ENCODE measurements at regions not wholly inside any gene's neighbourhood (a gene's known extent, or its start where the extent isn't known, plus 50 kb on each side); places are given as distances from the start of the nearest gene placed in this dataset.
"Not testable (repeated sequence)": the region's sequence is repeated elsewhere in the genome, so short reads cannot be mapped to it uniquely, and the experiment has no call there.

DNA sequence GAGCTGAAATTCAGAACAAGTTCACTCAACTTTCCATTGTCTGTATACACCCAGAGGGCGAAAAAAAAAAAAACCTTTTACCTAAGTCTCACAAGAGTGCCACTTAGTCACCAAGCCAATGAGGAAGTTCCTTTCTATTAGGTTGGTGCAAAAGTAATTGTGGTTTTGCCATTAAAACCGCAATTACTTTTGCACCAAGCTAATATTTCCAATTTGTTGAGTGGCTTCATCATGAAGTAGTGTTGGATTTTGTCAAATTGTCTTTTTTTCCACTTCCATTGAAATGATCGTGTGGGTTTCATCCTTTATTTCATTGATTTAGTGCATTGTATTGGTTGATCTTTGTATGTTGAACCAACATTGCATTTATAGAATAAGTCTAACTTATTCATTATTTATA lies 253.9 kb downstream of the ZIC4 start:
- no peak for DNase-seq

DNA sequence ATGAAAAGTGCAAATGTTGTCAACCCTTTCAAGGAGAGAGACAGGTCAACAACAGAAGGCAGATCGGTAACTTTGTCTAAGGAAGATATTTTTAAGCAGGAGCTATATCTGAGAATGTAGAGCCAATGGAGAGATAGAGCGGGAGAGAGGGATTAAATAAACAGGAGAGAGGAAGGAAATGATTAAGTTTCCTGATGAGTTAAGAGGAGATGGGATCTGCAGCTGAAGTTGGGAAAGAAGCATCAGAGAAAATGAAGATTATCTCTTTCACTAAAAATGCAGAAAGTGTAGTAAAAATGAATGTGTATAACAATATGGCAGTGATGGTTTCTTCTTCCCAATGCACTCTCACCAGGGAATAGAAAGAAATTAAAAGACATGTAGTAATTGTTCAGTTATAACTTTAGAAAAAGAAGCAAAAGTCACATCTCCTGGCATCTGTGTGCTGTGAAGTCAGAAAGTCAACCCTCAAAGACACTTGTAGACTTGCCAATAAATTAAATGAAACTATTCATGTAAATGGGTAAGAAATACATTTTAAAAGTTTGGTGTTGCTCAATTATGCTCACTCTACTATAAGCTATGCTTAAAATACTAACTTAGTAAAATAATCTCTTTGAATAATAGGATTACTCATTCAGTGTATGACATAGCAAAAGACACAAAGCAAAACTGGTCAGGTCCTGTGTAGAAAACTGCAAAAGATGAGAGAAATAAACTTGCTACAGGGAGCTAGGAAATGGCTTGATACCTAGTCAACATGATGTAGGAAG lies 264.6 kb downstream of the ZIC4 start:
- DNase-seq: no peak

DNA sequence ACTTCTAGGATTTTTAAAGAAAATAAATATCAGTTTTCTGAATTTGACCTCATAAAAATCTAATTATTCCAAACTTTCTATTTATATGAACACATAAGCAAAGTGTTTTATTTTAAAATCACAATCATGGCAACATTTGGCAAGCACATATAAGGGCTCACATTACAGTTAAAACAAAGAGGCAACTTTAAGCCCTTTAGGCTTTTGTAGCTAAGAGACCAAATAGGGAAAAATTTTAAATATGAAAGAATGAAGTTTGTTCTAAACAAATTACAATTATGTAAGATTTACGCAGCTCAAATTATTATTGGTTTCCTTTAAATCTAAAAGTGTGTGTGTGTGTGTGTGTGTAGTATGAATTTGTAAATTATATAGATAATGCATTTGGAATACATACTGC lies 267.0 kb downstream of the ZIC4 start:
- no peak for DNase-seq

DNA sequence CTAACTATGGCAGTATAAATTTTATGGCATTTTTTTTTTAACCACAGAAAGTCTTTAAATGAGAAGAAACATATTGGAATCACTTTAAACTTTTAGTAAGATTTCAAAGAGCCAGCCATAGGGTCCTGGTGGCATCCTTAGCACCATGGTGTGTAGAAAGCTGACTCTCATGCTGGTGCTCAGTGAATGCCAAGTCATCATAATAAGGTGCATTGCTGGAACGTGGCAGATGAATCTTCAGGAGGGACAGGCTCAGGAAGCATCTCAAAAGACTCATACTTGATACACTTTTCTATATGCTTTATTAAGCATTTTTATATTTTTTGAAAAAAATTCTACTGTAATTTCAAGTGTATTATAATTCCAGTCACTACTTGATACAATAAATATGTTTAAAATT lies 274.2 kb downstream of the ZIC4 start:
- DNase-seq: no peak

DNA sequence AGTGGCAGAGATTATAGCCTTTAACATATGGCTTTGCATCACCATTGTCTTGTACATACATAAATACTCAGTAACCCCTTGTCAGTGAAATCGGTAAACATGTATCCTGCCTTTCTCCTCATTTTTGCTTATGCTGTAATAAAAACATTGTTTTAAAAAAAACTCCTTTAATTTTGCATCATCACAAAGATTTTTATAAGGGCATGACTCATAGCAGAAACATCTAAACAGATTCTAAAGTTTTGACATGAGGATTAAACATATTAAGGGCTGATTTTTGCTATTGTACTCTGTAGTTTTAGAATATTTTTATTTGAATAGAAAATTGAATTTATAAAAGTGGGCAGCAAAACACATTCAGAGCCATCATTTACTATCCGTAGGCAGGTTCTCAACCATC lies 275.9 kb downstream of the ZIC4 start:
- DNase-seq: no peak

DNA sequence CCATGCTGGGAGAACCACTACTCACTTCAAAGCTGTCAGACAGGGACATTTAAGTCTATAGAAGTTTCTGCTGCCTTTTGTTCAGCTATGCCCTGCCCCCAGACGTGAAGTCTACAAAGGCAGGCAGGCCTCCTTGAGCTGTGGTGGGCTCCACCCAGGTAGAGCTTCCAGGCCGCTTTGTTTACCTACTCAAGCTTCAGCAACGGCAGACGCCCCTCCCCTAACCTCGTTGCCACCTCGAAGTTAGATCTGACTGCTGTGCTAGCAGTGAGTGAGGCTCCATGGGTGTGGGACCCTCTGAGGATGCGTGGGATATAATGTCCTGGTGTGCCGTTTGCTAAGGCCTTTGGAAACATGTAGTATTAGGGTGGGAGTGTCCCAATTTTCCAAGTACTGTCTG lies 276.7 kb downstream of the ZIC4 start:
- DNase-seq: no peak

DNA sequence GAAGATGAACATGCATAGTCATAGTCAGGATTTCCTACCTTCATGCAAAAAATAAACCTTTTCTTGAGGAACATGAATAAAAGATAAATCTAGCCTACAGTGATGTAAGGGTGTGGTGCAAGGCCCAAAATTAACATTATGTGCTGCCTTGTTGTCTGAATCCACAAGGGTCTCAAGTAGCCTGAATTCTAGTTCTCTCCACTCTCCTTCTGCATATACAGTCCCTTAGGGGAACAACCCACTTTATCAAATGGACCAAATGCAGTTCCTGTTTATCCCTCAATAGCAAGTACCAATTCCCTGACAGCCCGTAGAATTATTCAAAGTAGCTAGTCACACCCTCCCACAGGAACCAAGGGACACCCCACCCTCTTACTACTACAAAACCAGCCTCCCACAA lies 284.0 kb downstream of the ZIC4 start:
- DNase-seq: no peak

DNA sequence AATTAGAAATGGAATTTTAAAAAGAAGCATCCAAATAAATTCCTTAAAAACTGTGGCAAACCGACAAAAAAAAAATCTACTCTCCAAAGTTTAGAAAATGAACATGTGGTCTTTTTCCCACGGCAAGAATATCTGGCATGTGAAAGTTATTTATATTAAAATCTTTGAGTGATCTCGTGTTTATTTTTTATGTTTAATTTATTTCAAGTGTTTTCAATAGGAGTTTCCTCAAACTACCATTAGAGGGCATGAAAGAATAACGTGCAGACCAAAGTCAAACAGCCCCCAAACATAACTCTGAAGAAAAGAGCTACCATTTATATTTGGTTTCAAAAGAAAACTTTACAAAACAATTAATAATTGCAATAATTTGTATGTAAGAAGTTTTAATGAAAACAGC lies 286.4 kb downstream of the ZIC4 start:
- no peak for DNase-seq

DNA sequence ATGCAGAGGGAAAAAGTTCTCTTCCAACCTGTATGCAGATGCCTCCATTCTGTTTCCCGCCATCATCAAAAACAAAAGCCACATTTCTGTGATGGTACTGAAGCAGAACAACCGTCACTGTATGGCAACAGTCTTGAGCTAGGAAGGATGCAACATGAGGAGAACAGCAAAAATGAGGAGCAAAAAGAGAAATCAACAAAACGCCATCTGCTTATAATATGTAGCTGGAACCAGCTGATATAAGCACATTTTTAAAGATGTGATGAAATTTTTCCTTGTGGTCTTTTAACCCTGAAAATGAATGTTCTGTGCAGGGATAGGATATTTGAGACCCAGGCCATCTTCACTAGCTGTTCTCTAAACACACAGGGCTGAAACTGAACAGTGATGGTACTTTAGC lies 287.0 kb downstream of the ZIC4 start:
- DNase-seq: no peak

DNA sequence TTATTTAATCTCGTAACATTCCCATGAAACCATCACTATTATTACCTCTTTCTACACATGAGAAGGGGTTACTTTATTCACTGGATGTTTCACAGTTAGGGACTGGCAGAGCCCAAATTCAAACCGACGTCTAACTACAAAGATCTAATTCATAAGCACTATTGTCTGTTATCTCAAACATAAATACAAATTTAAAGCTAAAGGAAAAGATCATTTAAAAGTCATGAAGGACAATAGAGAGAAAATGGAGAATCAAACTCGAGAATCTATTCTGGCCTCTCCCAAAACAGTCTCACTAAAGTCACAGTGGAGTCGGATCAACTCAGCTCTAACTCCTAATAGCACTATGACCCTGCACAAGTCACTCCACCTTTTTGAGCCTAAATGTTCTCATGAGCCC lies 287.7 kb downstream of the ZIC4 start:
- no peak for DNase-seq

DNA sequence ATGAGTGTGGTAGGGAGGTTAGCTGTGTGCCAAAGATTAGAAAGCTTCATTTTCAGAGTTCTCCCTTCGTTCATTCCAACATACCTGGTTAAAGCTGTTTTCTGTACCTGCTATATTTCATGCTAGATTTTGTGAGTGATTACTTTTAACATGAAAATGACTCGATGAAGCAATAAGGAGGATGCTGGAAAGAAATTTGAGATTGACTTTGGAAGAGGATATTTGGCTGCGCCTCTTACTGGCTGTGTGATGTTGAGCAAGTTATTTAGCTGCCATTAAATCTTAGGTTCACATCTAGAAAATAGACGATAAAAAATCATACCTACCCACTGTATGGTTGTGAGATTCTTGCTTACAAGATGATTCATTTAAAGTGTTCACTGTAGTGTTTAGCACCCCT lies 288.7 kb downstream of the ZIC4 start:
- DNase-seq: no peak

DNA sequence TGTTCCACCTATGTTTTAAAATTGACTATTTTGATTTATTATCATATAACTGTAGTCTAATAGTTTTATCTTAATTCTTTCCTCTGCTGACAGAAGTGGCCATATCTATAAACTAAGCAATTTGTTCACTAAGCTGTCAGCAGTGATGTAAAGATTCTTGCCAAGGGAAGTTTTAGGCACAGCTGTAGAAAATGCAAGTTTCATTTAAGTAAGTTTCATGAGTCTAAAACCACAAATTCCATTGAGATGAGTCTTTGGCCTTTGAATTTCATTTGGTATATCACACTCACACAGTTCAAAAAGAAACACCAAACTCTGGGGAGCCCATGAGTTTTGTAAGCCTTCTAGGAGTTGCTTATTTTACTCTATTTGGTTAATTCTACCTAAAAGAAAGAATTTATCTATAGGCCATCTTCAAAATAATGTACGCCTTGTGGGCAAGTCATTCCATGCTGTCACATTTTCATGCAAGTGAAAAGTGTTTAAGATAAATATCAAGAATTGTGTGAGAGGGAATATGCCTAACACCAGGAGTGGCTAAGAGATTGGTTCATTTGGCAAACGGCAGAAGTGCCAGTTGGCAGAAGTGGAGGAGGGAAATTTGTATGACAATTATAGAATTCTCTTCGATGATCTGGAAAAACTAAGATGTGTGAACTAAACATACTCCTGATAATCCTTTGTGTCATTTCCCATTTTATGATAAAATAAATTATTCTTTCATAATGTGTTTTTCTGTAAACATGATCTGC lies 292.9 kb downstream of the ZIC4 start:
- no peak for DNase-seq

DNA sequence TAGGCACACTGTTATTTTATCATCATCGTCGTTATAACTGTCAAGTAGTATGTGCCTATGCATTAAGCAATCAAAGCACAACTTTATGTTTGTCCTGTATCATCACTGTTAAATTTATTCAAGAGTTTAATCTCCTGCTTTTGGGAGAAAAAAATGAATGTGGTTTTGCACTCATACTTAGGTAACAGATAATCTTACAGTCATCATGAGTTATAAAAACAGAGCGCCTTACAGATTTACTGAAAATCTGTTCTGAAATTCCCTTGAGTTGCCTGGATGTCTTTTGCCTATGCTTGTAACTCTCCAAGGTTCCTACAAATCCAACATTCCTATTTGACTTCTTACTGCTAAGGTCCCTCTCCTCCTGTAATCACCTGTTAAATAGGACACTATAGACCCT lies 307.3 kb downstream of the ZIC4 start:
- DNase-seq: no peak

DNA sequence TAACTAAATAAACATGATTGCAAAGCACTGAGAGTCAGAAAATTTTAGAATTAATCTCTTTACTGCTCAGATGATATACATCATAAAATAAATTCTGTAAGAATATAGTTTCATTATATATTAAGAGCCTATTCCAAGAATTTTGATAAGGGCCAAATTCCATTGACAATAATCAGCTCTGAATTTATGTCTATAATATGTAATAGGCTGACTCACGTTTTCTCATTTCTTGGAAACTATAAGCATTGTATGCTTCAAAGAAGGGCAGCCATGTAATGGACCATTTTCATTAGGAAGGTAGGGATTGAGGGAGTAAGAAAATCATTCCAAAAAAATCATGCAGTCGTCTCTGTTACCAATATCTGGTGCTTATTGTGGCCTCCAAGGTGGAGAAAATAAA lies 315.9 kb downstream of the ZIC4 start:
- DNase-seq: no peak

DNA sequence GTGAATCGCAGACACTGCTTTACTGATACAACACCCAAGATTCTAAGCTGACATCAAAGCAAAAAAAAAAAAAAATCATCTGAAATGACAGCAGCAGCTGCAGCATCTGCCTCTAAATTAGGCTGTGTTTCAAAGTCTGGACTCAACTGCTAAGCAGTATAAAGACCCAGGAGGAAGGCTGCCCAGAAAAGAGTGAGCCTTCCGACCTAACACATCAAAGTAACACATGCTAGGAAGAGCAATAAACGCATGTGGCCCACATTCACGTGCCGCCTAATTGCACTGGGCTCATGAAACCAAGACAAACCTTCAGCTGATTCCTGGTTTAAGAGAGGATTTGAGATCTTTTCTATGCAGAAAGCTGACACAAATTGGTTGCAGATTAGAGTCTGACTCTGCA lies 317.1 kb downstream of the ZIC4 start:
- no peak for DNase-seq

DNA sequence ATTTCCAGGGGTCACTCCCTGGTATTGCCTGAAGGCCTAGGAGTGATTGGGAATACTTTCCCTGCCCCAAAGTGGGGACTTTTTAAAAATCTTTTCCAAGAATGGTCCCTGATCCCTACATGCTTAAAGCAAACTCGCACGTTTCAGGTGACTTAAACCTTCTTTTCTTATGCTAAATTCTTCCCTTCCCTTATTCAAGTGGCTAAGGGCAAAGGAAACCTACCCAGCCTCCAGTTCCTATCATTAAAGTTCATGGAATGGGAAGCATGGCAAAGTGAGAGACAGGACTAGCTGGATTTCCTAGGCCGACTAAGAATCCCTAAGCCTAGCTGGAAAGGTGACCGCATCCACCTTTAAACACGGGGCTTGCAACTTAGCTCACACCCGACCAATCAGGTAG lies 346.8 kb downstream of the ZIC4 start:
- not testable (repeated sequence) for DNase-seq

DNA sequence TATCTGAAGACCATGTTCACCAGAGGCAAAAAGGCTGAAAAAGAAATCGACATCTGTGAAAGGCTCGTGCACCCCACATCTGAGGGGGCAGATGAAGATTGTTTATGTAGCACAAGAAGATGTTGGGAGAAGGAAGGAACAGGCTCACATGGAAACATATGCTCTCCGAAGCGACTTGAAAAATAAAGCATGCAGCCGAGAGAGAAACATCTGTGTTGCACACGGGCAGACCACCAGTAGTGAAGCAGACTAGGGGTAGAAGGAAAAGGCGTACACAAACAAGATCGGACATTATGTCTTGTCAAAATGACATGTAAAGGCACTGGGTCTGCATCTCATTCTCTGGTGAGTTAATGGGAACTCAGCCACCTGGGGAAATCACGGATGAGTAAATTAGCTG lies 356.5 kb downstream of the ZIC4 start:
- DNase-seq: no peak

DNA sequence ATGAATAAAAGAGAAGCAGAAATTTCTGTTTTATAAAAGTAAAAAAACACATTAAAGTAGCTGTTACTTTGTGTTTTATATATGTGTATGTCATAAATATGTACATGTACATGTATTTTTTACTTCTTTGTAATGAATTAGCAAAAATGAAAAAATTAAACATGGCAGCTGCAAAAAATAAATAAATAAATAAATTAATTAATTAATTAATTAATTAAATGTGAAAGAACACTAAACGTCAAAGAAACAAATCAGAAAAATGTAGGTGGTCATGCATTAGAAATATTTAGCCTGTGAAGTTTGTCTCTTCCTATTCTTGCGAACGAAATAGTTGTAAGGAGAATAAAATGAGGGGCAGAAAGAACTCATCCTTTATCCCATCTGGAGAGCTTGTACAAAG lies 357.0 kb downstream of the ZIC4 start:
- no peak for DNase-seq

DNA sequence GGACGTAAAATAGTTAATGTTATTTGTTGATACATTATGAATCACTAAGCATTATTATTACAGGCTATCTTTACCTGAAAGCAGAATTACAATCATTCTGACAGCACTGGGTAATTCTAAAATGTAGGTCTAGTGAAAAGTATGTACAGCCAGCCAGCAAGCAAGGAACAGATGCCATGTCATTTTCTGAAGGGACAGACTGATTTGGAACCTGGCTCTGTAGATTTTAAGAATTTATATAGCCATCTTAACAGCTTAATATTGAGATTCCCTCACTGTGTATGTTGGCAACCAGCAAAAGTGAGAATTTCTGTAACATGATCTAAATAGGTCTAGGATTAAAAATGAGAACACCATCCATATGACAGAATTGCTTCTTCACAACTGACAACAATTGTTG lies 359.4 kb downstream of the ZIC4 start:
- no peak for DNase-seq

DNA sequence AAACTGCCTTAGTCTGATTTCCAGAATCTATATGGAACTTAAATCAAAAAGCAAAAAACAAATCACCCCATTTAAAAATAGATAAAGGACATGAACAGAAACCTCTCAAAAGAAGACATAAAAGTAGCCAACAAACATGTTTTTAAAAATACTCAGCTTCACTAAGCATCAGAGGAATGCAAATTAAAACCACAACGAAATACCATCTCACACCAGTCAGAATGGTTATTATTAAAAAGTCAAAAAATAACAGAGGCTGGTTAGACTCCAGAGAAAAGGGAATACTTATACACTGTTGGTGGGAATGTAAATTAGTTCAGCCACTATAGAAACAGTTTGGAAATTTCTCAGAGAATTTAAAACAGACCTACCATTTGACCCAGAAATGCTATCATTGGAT lies 367.9 kb downstream of the ZIC4 start:
- no peak for DNase-seq

DNA sequence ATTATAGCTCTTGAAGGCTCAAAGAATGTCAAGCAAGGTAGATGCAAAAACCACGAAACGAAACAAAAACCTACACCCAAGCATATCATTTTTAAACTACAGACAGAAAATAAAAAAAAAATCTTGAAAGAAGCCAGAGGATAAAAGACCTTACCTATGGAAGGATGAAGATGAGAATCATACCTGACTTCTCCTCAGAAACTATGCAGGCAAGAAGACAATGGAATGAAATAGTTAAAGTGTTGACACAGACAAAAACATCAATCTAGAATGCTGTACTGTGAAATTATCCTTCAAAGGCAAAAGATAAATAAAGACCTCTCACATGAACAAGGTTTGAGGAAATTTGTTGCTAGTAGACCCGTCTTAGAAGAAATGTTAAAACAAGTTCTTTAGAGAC lies 372.0 kb downstream of the ZIC4 start:
- DNase-seq: no peak

DNA sequence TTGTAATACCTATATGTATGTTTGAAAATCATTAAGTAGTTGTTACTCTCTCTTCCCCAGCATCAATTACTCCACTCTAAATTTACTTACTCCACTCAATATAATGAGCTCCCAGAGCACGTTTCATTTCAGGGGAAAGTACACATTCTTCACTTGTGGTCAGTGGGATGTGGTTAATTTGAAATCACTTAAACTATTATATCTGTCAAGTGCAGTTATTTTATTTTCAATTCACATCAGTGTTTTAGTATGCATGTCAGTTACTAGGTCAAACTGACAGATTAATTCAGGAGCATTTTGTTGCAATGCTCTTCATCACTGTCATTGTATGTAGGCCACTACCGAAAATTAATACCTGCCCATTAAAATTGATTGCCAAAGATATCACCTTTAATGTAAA lies 376.1 kb downstream of the ZIC4 start:
- no peak for DNase-seq

DNA sequence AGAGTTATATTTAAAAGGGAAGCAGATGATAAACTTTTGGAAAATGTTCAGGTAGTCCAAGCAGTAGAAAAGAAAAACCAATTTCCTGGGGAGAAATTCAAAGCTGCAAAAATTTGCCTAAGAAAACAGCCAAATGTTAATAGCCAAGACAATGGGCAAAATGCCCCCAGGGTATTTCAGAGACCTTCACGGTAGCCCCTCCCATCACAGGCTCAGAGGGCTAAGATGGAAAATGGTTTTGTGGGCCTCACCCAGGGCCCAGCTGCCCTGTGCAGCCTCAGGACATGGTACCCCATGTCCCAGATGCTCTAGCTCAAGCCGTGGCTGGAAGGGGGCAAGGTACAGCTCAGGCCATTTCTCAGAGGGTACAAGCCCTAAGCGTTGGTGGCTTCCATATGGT lies 391.0 kb downstream of the ZIC4 start:
- no peak for DNase-seq

DNA sequence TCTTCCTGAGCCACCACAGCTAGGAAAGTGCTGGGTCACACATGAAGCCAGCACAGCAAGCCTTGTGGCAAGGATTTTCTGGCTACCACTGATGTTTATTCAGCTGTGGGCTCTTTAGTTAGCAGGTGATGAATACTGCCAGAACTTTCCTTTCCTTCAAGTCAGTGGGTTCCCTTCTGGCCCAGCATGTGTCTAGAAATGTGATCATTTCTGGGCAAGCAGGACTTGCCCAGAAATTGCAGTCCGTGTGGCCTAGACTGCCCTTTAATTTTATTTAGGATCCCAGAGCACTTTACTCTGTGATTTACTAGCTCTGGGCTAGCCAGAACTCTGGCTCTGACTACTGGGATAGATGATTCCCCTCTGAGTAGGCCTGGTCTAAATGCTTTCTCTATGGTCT lies 397.5 kb downstream of the ZIC4 start:
- no peak for DNase-seq

DNA sequence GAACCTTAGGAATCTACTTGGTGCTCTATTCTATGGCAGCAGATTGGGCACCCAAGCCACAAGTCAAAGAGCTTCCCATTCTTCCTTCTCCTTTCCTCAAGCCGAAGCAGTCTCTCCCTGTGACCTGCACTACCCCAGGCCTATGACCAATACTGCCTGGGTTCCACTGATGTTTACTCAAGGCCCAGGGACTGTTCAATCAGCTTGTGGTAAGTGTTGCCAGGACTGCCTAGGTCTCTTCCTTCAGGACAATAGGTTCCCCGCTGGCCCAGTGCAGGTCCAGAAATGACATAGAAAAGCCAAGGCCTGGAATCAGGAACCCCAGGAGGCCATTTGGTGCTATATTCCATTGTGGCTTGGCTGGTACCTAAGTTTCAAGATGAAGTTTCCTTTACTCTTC lies 397.9 kb downstream of the ZIC4 start:
- DNase-seq: no peak

Data from NCI-H1092 (cell line).